Hematopoietic multipotent progenitor cell (in vitro differentiated cells): ENCODE measurements at regions not wholly inside any gene's neighbourhood (a gene's known extent, or its start where the extent isn't known, plus 50 kb on each side); places are given as distances from the start of the nearest gene placed in this dataset.
"Not testable (repeated sequence)": the region's sequence is repeated elsewhere in the genome, so short reads cannot be mapped to it uniquely, and the experiment has no call there.

Experiments
- DNase-seq, 3 donors: peaks; one replicate each; pipeline ENCODE4 v3.0.0-alpha.2; 2011 to 2015; ENCODE audit warnings: low read depth in 2 of 3, low spot score in 2 of 3

GRCh38 chr3:171915275-171915674 is 72.1 kb downstream of the TMEM212 start:
- no peak for DNase-seq

- no peak for DNase-seq
Observed at GRCh38 chr3:171916888-171917287, 73.7 kb downstream of the TMEM212 start.

- DNase-seq = not testable (repeated sequence)
Observed at GRCh38 chr3:171922629-171923028, 79.5 kb downstream of the TMEM212 start.

- DNase-seq = not testable (repeated sequence)
Observed at GRCh38 chr3:171923668-171924067, 80.5 kb downstream of the TMEM212 start.

- not testable (repeated sequence) for DNase-seq
Observed at GRCh38 chr3:171924864-171925263, 81.7 kb downstream of the TMEM212 start.

- DNase-seq = no peak
Observed at GRCh38 chr3:171932153-171932611, 89.0 kb downstream of the TMEM212 start.

- DNase-seq = no peak
Observed at GRCh38 chr3:171933441-171933840, 90.3 kb downstream of the TMEM212 start.

- no peak for DNase-seq
Observed at GRCh38 chr3:171935261-171936123, 92.3 kb downstream of the TMEM212 start.

GRCh38 chr3:171936191-171936841 is 93.2 kb downstream of the TMEM212 start:
- no peak for DNase-seq

GRCh38 chr3:171939578-171939977 is 96.4 kb downstream of the TMEM212 start:
- DNase-seq = no peak

GRCh38 chr3:171940151-171940649 is 97.1 kb downstream of the TMEM212 start:
- DNase-seq = no peak

- no peak for DNase-seq
Observed at GRCh38 chr3:171943262-171944117, 95.9 kb upstream of the FNDC3B start.

- DNase-seq = peak in 1 of 3 donors; percentile 51
Observed at GRCh38 chr3:171944118-171945016, 95.0 kb upstream of the FNDC3B start.

GRCh38 chr3:171948674-171949073 is 90.7 kb upstream of the FNDC3B start:
- DNase-seq = no peak

- no peak for DNase-seq
Observed at GRCh38 chr3:171949554-171949953, 89.8 kb upstream of the FNDC3B start.

GRCh38 chr3:171950373-171950772 is 89.0 kb upstream of the FNDC3B start:
- no peak for DNase-seq

- DNase-seq = no peak
Observed at GRCh38 chr3:171951597-171951996, 87.8 kb upstream of the FNDC3B start.

GRCh38 chr3:171953301-171954022 is 85.9 kb upstream of the FNDC3B start:
- no peak for DNase-seq
